ENCODE measurements at regions not wholly inside any gene's neighbourhood (a gene's known extent, or its start where the extent isn't known, plus 50 kb on each side); places are given as distances from the start of the nearest gene placed in this dataset.

GRCh38 chr10:131451407-131452015 lies 140.0 kb upstream of the TCERG1L start:
- Histone ChIP-seq H3K36me3 (replicated peaks in 1 of 2; ENCODE audit: control insufficient read depth in 1 of 2, insufficient read depth in 2 of 2, low read length in 2 of 2) (no peaks in the 10 kb centered on the region), H3K27ac (ENCODE audit: low read depth in 1 of 2, low read length in 2 of 2) (no peak overlapping the region), H3K79me2 (ENCODE audit: insufficient read depth, low read length) (no peaks in the 10 kb centered on the region), H2AFZ (ENCODE audit: insufficient read depth, low read depth, low read length, poor library complexity, severe bottlenecking) (no peak overlapping the region), H3K27me3 (ENCODE audit: control insufficient read depth in 2 of 2, insufficient read depth in 2 of 2, low read length in 2 of 2) (peaks cover 2 to 18% of the 10 kb centered on the region in 2 donors), H3K4me2 (replicated peaks; ENCODE audit: extremely low read depth, low read length, poor library complexity, severe bottlenecking) (no peak overlapping the region), H3K4me3 (replicated peaks in 1 of 3; ENCODE audit: low read depth in 2 of 3, low read length in 3 of 3) (no peak overlapping the region), H3K4me1 (ENCODE audit: control insufficient read depth in 1 of 2, insufficient read depth in 2 of 2, low read length in 2 of 2) (no peaks in the 10 kb centered on the region), H3K9me3 (replicated peaks in 1 of 2; ENCODE audit: control insufficient read depth in 1 of 2, insufficient read depth in 1 of 2, low read length in 2 of 2) (no peaks in the 10 kb centered on the region), H4K20me1 (ENCODE audit: insufficient read depth, low read length) (no peaks in the 10 kb centered on the region), H3K9ac (ENCODE audit: insufficient read depth, low read length, poor library complexity, severe bottlenecking) (no peak overlapping the region)
- no peaks in the 10 kb centered on the region for H3K4me1 Mint-ChIP-seq
- no peak for DNase-seq
- no peak overlapping the region for H3K27ac Mint-ChIP-seq
- TF ChIP-seq, protein P1, sequence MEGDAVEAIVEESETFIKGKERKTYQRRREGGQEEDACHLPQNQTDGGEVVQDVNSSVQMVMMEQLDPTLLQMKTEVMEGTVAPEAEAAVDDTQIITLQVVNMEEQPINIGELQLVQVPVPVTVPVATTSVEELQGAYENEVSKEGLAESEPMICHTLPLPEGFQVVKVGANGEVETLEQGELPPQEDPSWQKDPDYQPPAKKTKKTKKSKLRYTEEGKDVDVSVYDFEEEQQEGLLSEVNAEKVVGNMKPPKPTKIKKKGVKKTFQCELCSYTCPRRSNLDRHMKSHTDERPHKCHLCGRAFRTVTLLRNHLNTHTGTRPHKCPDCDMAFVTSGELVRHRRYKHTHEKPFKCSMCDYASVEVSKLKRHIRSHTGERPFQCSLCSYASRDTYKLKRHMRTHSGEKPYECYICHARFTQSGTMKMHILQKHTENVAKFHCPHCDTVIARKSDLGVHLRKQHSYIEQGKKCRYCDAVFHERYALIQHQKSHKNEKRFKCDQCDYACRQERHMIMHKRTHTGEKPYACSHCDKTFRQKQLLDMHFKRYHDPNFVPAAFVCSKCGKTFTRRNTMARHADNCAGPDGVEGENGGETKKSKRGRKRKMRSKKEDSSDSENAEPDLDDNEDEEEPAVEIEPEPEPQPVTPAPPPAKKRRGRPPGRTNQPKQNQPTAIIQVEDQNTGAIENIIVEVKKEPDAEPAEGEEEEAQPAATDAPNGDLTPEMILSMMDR (IDR thresholded peaks at IDR 0.05): no peak
- H3K9me3 Mint-ChIP-seq: peaks cover 0 to 3% (median 0%) of the 10 kb centered on the region in 7 donors
- no peak overlapping the region for H3K4me3 Mint-ChIP-seq
- 98% methylated on average over 5 of the region's 7 CpGs for WGBS (ENCODE audit: insufficient coverage)
- intact Hi-C loops (cut with micrococcal nuclease): loop anchor here in 1 of 2 donors (5.0 kb wide), 1 partner anchor 421 kb away; no protein-coding TSS in a partner anchor
- H3K27me3 Mint-ChIP-seq (ENCODE audit: low read depth in 3 of 3): peaks cover 24 to 38% (median 32%) of the 10 kb centered on the region in 3 donors
- H3K36me3 Mint-ChIP-seq: no peaks in the 10 kb centered on the region

DNA sequence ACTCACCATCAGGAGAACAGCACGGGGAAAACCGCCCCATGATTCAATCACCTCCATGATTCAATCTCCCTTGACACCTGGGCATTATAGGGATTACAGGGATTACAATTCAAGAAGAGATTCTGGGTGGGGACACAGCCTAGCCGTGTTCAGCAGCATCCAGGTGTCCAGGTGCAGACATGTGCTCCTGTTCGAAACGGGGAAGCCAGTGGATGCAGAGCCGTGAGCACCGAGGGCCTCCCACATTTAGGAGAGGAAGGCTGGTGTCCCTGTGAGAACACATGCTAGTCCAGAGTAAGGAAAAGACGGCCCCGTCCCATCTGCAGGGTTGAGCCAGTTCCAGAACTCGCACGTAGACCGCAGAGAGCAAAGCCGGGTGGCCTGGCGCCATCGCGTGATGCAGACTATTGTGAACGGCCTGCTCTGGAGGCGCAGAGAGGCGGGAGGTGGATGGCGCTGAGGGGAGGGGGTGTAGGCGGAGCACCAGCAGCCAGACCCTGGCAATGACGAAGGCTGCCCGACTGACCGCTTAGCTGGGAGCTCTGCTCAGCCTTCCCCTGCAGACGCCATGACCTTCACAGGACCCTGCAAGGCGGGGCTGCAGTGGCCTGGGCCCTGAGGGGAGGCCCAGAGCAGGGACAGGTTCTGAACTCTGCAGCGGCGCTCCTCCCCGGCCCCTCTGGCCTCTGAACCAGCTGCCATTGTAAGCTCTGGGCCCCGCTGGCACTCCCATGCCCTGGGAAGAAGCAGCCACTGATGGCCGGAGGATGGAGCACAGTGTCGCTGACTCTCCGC lies 141.6 kb upstream of the TCERG1L start:
- intact Hi-C loops (cut with micrococcal nuclease): loop anchor here in 1 of 2 donors (5.0 kb wide), 1 partner anchor 419 kb away; no protein-coding TSS in a partner anchor
- no peak for DNase-seq
- Mint-ChIP-seq H3K4me1 (no peaks in the 10 kb centered on the region), H3K27ac (peak overlapping the region in 1 of 7 donors; percentile 15), H3K9me3 (peaks cover 0 to 3% (median 0%) of the 10 kb centered on the region in 7 donors), H3K36me3 (no peaks in the 10 kb centered on the region), H3K4me3 (peak overlapping the region in 1 of 2 donors; percentile 13), H3K27me3 (ENCODE audit: low read depth in 3 of 3) (peaks cover 24 to 41% (median 30%) of the 10 kb centered on the region in 3 donors)
- WGBS (ENCODE audit: insufficient coverage): 46% methylated on average over 23 of the region's 33 CpGs
- Histone ChIP-seq H3K27ac (ENCODE audit: low read depth in 1 of 2, low read length in 2 of 2) (no peak overlapping the region), H3K4me2 (replicated peaks; ENCODE audit: extremely low read depth, low read length, poor library complexity, severe bottlenecking) (no peak overlapping the region), H4K20me1 (ENCODE audit: insufficient read depth, low read length) (no peaks in the 10 kb centered on the region), H3K27me3 (ENCODE audit: control insufficient read depth in 2 of 2, insufficient read depth in 2 of 2, low read length in 2 of 2) (peaks cover 2 to 18% of the 10 kb centered on the region in 2 donors), H3K79me2 (ENCODE audit: insufficient read depth, low read length) (no peaks in the 10 kb centered on the region), H3K9ac (ENCODE audit: insufficient read depth, low read length, poor library complexity, severe bottlenecking) (no peak overlapping the region), H3K9me3 (replicated peaks in 1 of 2; ENCODE audit: control insufficient read depth in 1 of 2, insufficient read depth in 1 of 2, low read length in 2 of 2) (no peaks in the 10 kb centered on the region), H2AFZ (ENCODE audit: insufficient read depth, low read depth, low read length, poor library complexity, severe bottlenecking) (no peak overlapping the region), H3K36me3 (replicated peaks in 1 of 2; ENCODE audit: control insufficient read depth in 1 of 2, insufficient read depth in 2 of 2, low read length in 2 of 2) (no peaks in the 10 kb centered on the region), H3K4me3 (replicated peaks in 1 of 3; ENCODE audit: low read depth in 2 of 3, low read length in 3 of 3) (no peak overlapping the region), H3K4me1 (ENCODE audit: control insufficient read depth in 1 of 2, insufficient read depth in 2 of 2, low read length in 2 of 2) (no peaks in the 10 kb centered on the region)
- TF ChIP-seq, protein P1 (IDR thresholded peaks at IDR 0.05): no peak

Measured in CD14-positive monocyte (primary cell).